GM19452 (cell line): ENCODE measurements at regions not wholly inside any gene's neighbourhood (a gene's known extent, or its start where the extent isn't known, plus 50 kb on each side); places are given as distances from the start of the nearest gene placed in this dataset.

Source experiments
- ATAC-seq: cut with Tn5 transposase; IDR thresholded peaks from one replicate; pipeline ENCODE4 v1.9.1; 2021; ENCODE audit not compliant: unreplicated experiment

DNA sequence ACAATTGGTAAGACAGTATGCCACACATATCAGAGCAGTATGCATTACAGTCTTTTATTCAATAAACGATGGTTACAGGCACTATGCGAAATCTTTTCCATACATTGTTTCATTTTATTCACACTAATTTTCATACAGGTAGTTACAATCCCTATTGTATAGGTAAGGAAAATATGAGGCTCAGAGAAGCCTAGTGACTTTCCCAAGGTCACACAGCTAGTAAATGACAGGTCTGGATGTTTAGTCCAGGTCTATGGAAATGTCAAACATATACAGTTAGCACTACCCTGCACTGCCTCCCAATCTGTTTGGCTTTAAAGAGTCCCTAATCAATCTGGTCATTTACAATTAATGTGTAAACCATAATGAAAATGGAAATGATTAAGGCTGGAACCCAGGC, 372.2 kb downstream of the MTX2 start:
- ATAC-seq, result no peak

DNA sequence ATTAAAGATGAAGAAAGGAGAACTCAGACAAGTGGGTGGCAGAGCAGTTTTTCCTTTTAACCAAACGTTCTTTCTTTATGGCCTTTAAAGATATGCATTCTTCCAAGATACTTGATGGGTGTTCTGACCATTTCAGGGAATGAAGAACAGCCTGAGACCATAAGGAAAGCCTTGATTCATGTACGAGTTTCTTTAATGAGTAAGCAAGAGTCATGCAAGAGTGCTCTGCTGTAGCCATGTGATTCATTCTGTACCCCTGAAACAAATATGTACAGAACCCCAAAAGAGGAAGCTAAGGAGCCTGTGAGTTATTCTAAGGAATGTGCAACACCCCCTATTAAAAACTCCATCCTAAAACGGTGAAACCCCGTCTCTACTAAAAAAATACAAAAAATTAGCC, 372.8 kb downstream of the MTX2 start:
- ATAC-seq, result no peak

DNA sequence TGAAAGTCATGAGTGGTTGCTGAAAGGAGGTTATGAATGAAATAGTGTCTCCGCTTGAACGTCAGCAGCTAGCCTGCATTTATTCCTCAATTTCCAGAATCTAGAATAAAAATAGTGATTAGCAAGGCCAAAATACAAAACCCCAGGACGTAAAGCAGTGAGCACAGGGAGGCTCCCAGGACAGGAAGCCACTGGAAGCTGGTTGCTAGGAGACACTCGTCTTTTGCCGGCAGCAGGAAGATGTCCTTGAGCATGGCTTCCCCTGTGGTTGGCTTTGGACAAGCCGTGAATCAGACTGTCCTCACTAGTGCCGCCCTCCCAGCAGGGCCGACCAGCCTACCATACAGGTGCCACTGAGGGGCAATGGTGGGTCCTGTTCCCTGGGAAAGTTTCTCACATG, 374.4 kb downstream of the MTX2 start:
- no peak for ATAC-seq

DNA sequence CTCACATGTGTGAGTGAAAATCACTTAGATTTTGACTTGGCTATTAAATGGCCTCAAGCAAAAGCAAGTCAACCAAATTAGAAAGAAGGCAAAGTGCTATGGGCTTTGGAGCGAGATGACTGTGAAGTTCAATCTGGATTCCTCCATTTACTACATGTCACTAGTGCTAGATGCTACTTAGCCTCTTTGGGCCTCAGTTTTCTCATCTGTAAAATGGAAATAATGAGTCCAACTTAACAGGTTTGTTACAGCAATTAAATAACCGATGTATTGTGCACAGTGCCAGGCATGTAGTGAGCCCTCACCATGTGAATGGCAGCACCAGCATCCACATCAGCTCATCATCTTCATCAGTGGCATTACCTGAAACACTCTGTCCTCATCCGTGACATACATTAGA, 376.3 kb downstream of the MTX2 start:
- ATAC-seq, result no peak

- no peak for ATAC-seq
Measured at GRCh38 chr2:176646033-176646615, 376.9 kb downstream of the MTX2 start.

GRCh38 chr2:176647325-176648165, 378.3 kb downstream of the MTX2 start:
- no peak for ATAC-seq

DNA sequence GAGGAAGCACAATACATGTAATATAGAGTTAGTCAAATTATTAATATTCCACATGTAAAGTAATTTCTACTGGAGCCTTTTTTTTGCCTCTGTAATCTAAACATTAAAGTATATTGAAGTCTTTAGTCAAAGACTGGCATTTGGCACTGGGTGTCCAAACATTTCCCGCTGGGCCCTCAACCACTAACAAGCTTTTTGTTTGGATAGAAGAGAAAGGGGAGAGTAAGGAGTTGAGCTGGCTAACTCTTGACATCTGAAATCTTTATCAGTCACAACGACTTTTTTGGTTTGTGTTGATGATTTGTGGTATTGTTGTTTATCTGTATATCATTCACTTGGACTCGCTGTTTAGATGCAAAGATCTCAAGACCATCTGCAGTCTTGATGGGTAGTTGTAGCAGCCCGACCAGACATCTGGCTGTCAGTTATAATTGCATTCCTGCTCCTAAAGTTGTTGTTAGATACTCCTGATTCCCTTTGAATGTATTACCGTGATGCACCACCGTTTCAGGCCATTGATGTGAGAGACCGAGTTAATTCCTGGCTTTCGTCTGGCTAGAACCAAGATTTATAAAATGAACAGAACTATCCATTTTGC, 379.6 kb downstream of the MTX2 start:
- no peak for ATAC-seq

DNA sequence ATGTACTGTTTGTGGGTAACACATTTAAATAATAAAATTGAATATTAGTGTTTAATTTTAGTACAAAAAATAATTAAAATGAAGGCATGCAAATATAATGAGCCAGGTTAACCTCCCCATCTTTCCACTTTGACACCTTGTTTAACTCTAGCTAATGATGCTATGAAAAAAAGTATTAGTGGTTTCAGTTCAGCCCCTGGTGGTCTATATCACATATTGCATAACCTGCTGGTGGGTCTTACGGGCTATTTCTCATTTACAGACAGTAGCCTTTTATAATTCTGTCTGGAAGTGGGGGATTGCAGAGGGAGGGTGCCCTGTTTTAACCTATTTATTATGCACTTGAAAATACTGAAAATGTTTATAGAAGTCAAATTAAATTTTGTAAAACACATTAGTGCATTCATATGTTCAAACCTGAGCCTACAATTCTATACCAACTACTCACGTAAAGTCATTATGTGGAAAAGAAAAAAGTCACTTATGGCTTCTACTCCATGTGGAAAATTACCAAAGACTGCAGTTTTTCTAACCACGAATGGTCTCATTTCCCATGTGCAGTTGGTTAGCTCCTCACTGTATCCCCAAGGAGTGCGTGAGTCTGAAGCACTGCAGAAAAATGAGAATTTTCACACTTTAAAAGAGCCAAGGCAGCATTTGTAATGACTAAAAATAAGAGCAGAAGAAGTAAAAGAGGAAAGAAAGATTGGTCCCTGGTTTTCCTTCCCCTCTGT, 381.0 kb downstream of the MTX2 start:
- ATAC-seq, result no peak

GRCh38 chr2:176650838-176651555, 381.8 kb downstream of the MTX2 start:
- no peak for ATAC-seq

GRCh38 chr2:176652300-176653182, 383.3 kb downstream of the MTX2 start:
- ATAC-seq, result peak; percentile 73

DNA sequence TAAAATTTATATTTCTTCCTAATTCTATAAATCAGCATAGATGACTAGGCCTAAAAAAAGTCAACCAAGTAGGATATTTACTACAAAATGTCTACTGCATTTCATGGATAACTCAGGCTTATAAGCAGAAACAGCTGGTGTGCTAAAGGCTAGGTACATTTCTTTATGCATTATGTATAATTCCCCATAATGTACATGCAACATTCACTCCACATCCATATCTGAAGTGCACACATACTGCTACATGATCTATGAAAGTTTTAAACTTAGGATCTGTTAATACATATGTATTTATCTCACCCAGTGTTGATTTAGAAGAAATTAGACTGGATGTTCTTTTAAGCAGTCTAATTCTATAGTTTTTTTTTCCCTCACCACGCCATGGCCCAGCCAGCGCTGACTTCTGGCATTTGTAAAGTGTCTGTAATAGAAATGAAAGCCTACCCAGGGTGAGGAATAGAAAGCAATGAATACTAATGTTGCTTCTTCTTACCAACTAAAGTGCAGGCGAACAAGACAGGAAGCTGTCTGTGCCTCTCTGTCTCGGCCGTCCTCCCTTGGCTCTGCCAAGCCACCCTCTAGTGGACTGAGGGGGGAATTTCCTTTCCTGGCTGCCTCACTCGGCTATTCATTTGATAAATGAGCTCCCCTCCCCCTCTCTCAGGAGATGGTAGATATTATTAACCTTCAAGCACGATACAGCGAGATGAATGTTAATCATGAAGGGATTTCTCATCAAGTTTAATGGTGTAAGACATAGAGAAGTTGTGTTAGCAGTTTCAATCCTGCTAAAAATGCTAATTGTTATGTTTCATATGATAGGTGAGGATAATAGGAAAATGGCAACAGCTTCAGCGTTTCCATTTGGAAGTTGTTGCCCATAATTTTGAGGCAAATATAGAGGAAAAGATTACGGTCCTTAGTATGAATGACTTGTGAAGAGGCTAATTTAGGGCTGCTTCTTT, 384.5 kb downstream of the MTX2 start:
- ATAC-seq, result peak; percentile 83

GRCh38 chr2:176656038-176656775, 387.0 kb downstream of the MTX2 start:
- ATAC-seq, result no peak

DNA sequence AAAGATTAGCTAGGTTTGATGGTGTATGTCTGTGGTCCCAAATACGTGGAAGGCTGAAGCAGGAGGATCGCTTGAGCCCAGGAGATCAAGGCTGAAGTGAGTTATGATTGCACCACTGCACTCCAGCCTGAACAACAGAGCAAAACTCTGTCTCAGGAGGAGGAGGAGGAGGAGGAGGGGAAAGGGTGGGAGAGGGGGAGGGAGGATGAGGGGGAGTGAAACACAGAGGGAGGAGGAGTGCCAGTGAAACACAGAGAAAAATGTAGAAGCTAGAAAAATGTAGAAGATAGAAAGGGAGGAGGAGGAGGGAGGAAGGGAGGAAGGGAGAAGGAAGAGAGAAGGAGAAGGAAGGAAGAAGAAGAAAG, 387.5 kb downstream of the MTX2 start:
- ATAC-seq, result no peak

- no peak for ATAC-seq
Measured at GRCh38 chr2:176657393-176657792, 388.2 kb downstream of the MTX2 start.

GRCh38 chr2:176658708-176659107, 389.5 kb downstream of the MTX2 start:
- ATAC-seq, result no peak

GRCh38 chr2:176662753-176663152, 393.5 kb downstream of the MTX2 start:
- ATAC-seq, result no peak

DNA sequence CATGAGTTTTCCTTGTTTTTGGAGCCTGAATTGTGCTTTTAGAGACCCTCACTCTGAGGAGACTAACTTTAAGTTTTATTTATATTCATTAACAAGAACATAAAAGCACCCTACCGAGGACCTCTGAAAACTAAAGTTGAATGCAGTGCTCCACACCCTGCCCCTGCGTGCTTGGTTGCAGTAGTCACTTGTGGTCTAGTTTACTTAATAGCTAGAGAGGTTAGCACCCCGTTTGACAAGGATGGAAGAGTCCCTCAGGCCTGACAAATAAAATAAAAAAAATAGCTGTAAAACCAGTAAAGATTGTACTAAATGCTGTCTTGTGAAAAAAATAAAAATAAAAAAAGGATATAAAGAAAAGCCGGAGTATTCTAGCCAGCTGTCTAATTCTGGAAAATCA, 395.2 kb downstream of the MTX2 start:
- no peak for ATAC-seq

- ATAC-seq, result no peak
Measured at GRCh38 chr2:176665086-176665485, 395.8 kb downstream of the MTX2 start.
